A549 (cell line): ENCODE measurements at regions not wholly inside any gene's neighbourhood (a gene's known extent, or its start where the extent isn't known, plus 50 kb on each side); places are given as distances from the start of the nearest gene placed in this dataset.

Source experiments
- ATAC-seq, 2 experiments: fragments of 200-7000 bp in 1 of 2; fragments of >200 bp in 1 of 2; cut with Nextera tagmentation in 1 of 2; cut with Tn5 transposase in 1 of 2; 3 replicates each; pipeline versions ENCODE4 v1.8.0 to v1.9.1; 2018 to 2020; ENCODE audit warnings: mild to moderate bottlenecking in 1 of 2, moderate library complexity in 1 of 2
- CTCF ChIA-PET: fragments of 300-600 bp; sonication (Branson Sonifier 250); formaldehyde crosslinking; extraction: SDS; loops from one replicate; lab custom pipeline; 2021; ENCODE audit warnings: antibody characterized with exemption, inconsistent platforms; lab: Yijun Ruan, JAX
- POLR2A ChIA-PET: fragments of 350-600 bp; formaldehyde crosslinking; extraction: SDS; loops from one replicate; lab custom pipeline; 2021; ENCODE audit warnings: antibody characterized with exemption, inconsistent platforms; lab: Yijun Ruan, JAX
- DNase-seq, 2 experiments: peaks; one replicate each; pipeline versions ENCODE4 v3.0.0 to v3.0.0-alpha.2; 2011 to 2016; ENCODE audit warnings: low read depth in 1 of 2, low spot score in 1 of 2
- FAIRE-seq: peaks from 2 replicates; lab custom pipeline; 2011; peaks lifted over from hg19 to GRCh38; lab: Jason Lieb, UNC
- H3K27ac ChIP-seq, 2 experiments: fragments of >200 bp; sonication (Bioruptor Twin); formaldehyde crosslinking; 3 replicates each; pipeline ENCODE4 v1.5.1; 2016 to 2017
- H3K4me1 ChIP-seq: fragments of >200 bp; sonication (Bioruptor Twin); formaldehyde crosslinking; 3 replicates; pipeline ENCODE4 v1.6.1; 2016
- H3K4me2 ChIP-seq: fragments of >200 bp; sonication (Bioruptor Twin); formaldehyde crosslinking; 3 replicates; pipeline ENCODE4 v1.6.1; 2016
- H3K4me3 ChIP-seq: fragments of >200 bp; sonication (Bioruptor Twin); formaldehyde crosslinking; 3 replicates; pipeline ENCODE4 v1.5.1; 2016
- H3K9me3 ChIP-seq: fragments of >200 bp; sonication (Bioruptor Twin); formaldehyde crosslinking; 3 replicates; pipeline ENCODE4 v1.6.1; 2016
- GATA3 ChIP-seq: IDR thresholded peaks from 2 replicates; pipeline ENCODE4 v1.6.1; 2012; ENCODE audit warnings: borderline replicate concordance
- JUNB ChIP-seq: fragments of >200 bp; sonication (Bioruptor Twin); formaldehyde crosslinking; IDR thresholded peaks from 2 replicates; pipeline ENCODE4 v1.6.1; 2016
- KDM5A ChIP-seq: fragments of 200-600 bp; sonication (generic); IDR thresholded peaks from 2 replicates; pipeline ENCODE4 v1.6.1; 2016; ENCODE audit warnings: antibody characterized with exemption, mild to moderate bottlenecking
- MAFK ChIP-seq: fragments of 450-650 bp; IDR thresholded peaks from 2 replicates; pipeline ENCODE4 v1.6.1; 2014; ENCODE audit not compliant: partially characterized antibody
- MAZ ChIP-seq: fragments of 150-350 bp; IDR thresholded peaks from 2 replicates; pipeline ENCODE4 v1.6.1; 2014; ENCODE audit warnings: antibody characterized with exemption, low read depth, low read length, borderline replicate concordance
- MYC ChIP-seq: IDR thresholded peaks from 2 replicates; pipeline ENCODE4 v1.6.1; 2012; ENCODE audit warnings: mild to moderate bottlenecking, inconsistent platforms, low read length, improper control_type of control experiment, borderline replicate concordance
- NFE2L2 ChIP-seq: fragments of 150-350 bp; conservative IDR thresholded peaks from 2 replicates; pipeline ENCODE4 v1.6.1; 2014; ENCODE audit warnings: low read length
- RARB ChIP-seq: fragments of 250-450 bp; sonication (Bioruptor Pico); IDR thresholded peaks from 2 replicates; pipeline ENCODE4 v1.8.0; 2021; ENCODE audit warnings: mild to moderate bottlenecking, moderate library complexity
- RNF2 ChIP-seq: fragments of 200-600 bp; sonication (generic); IDR thresholded peaks from 2 replicates; pipeline ENCODE4 v1.6.1; 2016; ENCODE audit warnings: low read depth, mild to moderate bottlenecking, antibody characterized with exemption, moderate library complexity, borderline replicate concordance
- SMC3 ChIP-seq: fragments of >200 bp; sonication (Bioruptor Twin); formaldehyde crosslinking; IDR thresholded peaks from 3 replicates; pipeline ENCODE4 v1.6.1; 2018; ENCODE audit warnings: inconsistent platforms
- ZFP36 ChIP-seq: fragments of 450-650 bp; IDR thresholded peaks from 2 replicates; pipeline ENCODE4 v1.6.1; 2014; ENCODE audit warnings: borderline replicate concordance; ENCODE audit not compliant: partially characterized antibody
- WGBS: methylation state at CpG from one replicate; pipeline ENCODE4 v1.1.6; 2017; ENCODE audit errors: missing lambda C conversion rate; 5-methylcytosine and 5-hydroxymethylcytosine counted together
- TF ChIP-seq, protein P1 (sequence below): fragments of >200 bp; sonication (Bioruptor Twin); formaldehyde crosslinking; IDR thresholded peaks from 3 replicates; pipeline ENCODE4 v1.5.1; 2016
- TF ChIP-seq, protein P2 (sequence below): IDR thresholded peaks from 2 replicates; pipeline ENCODE4 v1.6.1; 2012
- TF ChIP-seq, protein P3 (sequence below): fragments of 450-650 bp; IDR thresholded peaks from 2 replicates; pipeline ENCODE4 v1.6.1; 2014; ENCODE audit warnings: antibody characterized with exemption
- TF ChIP-seq, protein P4 (sequence below): fragments of 150-350 bp; IDR thresholded peaks from 2 replicates; pipeline ENCODE4 v1.6.1; 2014; ENCODE audit warnings: low read depth, mild to moderate bottlenecking, low read length
- TF ChIP-seq, protein P5 (sequence below): fragments of 250-450 bp; sonication (Bioruptor Pico); IDR thresholded peaks from 2 replicates; pipeline ENCODE4 v1.5.0; 2021; ENCODE audit warnings: mild to moderate bottlenecking, moderate library complexity, borderline replicate concordance
- TF ChIP-seq, protein P6 (sequence below): fragments of 200-600 bp; sonication (generic); IDR thresholded peaks from 2 replicates; pipeline ENCODE4 v1.6.1; 2016; ENCODE audit warnings: antibody characterized with exemption, mild to moderate bottlenecking, moderate library complexity

DNA sequence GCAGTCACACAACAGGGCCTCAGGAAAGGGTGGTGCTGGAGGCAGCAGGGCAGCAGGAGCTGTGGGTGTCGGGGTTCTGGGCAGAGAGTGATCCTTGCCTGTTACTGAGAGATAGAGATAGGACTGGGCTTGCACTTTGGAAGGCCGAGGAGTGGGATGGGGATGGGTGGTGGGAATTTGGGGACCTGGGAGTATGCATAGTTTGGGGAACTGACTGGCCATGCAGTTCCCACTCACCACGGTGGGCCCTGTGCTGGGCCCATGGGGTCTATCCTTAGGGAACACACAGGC, 192.5 kb upstream of the LINGO1 start:
- no peak for ATAC-seq
- H3K9me3 ChIP-seq, result no peaks in the 10 kb centered on the region
- ChIA-PET CTCF (interaction anchor here (0.8 to 10.7 kb wide), 5 partner anchors 10 to 801 kb away, joined by 3 to 271 read pairs (median 4); partner anchors contain the start of gene LINGO1), POLR2A (no interaction called here)
- WGBS, result 49% methylated on average over 3 of the region's 3 CpGs
- TF ChIP-seq MYC (no peak), ZFP36 (no peak), RNF2 (no peak), KDM5A (no peak), NFE2L2 (no peak), JUNB (no peak), SMC3 (no peak)
- TF ChIP-seq, protein P1, sequence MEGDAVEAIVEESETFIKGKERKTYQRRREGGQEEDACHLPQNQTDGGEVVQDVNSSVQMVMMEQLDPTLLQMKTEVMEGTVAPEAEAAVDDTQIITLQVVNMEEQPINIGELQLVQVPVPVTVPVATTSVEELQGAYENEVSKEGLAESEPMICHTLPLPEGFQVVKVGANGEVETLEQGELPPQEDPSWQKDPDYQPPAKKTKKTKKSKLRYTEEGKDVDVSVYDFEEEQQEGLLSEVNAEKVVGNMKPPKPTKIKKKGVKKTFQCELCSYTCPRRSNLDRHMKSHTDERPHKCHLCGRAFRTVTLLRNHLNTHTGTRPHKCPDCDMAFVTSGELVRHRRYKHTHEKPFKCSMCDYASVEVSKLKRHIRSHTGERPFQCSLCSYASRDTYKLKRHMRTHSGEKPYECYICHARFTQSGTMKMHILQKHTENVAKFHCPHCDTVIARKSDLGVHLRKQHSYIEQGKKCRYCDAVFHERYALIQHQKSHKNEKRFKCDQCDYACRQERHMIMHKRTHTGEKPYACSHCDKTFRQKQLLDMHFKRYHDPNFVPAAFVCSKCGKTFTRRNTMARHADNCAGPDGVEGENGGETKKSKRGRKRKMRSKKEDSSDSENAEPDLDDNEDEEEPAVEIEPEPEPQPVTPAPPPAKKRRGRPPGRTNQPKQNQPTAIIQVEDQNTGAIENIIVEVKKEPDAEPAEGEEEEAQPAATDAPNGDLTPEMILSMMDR, result no peak
- TF ChIP-seq, protein P2, sequence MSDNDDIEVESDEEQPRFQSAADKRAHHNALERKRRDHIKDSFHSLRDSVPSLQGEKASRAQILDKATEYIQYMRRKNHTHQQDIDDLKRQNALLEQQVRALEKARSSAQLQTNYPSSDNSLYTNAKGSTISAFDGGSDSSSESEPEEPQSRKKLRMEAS, result no peak
- TF ChIP-seq, protein P3, sequence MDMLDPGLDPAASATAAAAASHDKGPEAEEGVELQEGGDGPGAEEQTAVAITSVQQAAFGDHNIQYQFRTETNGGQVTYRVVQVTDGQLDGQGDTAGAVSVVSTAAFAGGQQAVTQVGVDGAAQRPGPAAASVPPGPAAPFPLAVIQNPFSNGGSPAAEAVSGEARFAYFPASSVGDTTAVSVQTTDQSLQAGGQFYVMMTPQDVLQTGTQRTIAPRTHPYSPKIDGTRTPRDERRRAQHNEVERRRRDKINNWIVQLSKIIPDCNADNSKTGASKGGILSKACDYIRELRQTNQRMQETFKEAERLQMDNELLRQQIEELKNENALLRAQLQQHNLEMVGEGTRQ, result no peak
- TF ChIP-seq, protein P4, sequence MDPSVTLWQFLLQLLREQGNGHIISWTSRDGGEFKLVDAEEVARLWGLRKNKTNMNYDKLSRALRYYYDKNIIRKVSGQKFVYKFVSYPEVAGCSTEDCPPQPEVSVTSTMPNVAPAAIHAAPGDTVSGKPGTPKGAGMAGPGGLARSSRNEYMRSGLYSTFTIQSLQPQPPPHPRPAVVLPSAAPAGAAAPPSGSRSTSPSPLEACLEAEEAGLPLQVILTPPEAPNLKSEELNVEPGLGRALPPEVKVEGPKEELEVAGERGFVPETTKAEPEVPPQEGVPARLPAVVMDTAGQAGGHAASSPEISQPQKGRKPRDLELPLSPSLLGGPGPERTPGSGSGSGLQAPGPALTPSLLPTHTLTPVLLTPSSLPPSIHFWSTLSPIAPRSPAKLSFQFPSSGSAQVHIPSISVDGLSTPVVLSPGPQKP, result no peak
- TF ChIP-seq, all 56 proteins: peak for 0
- DNase-seq, result no peak
- no peak overlapping the region for H3K4me2 ChIP-seq
- peaks cover 5% of the 10 kb centered on the region; the same call in 1 of the 3 replicates for H3K4me1 ChIP-seq
- H3K4me3 ChIP-seq, result no peak overlapping the region
- no peak overlapping the region for H3K27ac ChIP-seq
- FAIRE-seq, result no peak

DNA sequence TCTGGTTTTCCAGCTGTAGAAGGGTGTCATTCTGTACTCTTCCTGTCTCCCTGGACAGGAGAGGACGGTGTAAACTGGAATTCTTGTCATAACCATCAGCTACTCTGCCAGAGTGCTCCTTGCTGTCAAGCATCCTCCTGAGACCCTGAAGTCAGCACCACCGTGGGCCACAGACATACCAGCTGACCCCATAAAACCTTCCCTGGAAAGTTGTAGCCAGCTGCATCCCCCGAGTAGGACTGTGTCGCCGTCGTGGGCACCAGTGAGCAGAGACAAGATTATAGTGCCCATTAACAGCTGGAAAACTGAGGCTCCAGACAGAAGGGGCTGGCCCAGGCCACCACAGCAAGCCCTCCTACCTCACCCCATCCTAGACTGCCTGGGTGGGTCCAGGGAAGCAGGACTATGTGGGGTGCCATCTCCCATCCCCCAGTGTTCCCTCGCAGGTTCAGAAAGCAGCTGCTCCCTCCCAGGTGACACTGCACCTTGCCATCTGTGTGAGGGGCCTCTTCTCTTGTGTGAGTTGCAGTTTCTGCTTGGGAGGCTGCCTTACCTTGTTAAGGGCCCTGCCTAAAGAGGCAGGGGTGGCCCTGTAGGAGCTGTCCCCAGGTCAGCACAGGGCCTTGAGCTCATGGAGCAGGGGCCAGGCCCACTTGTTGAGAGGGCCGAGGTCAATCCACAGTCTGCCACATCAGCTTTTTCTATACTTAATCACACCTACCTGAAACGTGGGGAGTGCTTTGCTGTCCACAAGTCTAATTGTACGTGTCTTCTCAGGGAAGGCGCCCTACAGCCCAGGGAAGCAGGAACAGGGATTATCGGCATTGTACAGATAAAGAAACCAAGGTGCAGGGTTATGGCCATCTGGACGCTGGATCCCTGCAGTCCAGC, 191.9 kb upstream of the LINGO1 start:
- peaks cover 8% of the 10 kb centered on the region; the same call in 1 of the 3 replicates for H3K4me1 ChIP-seq
- no peaks in the 10 kb centered on the region for H3K9me3 ChIP-seq
- TF ChIP-seq, protein P5, sequence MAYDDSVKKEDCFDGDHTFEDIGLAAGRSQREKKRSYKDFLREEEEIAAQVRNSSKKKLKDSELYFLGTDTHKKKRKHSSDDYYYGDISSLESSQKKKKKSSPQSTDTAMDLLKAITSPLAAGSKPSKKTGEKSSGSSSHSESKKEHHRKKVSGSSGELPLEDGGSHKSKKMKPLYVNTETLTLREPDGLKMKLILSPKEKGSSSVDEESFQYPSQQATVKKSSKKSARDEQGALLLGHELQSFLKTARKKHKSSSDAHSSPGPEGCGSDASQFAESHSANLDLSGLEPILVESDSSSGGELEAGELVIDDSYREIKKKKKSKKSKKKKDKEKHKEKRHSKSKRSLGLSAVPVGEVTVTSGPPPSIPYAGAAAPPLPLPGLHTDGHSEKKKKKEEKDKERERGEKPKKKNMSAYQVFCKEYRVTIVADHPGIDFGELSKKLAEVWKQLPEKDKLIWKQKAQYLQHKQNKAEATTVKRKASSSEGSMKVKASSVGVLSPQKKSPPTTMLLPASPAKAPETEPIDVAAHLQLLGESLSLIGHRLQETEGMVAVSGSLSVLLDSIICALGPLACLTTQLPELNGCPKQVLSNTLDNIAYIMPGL (CRISPR knock-in tag), result no peak
- TF ChIP-seq MAFK, result peak; percentile 40
- no peak for DNase-seq
- 54% methylated on average over 13 of the region's 13 CpGs for WGBS
- H3K27ac ChIP-seq, result no peak overlapping the region
- no peak overlapping the region for H3K4me2 ChIP-seq
- ATAC-seq, result no peak
- H3K4me3 ChIP-seq, result no peak overlapping the region
- FAIRE-seq, result no peak
- ChIA-PET POLR2A (no interaction called here), CTCF (interaction anchor here (0.7 to 10.7 kb wide), 10 partner anchors 10 to 801 kb away, joined by 3 to 271 read pairs (median 3); partner anchors contain the start of gene LINGO1)

DNA sequence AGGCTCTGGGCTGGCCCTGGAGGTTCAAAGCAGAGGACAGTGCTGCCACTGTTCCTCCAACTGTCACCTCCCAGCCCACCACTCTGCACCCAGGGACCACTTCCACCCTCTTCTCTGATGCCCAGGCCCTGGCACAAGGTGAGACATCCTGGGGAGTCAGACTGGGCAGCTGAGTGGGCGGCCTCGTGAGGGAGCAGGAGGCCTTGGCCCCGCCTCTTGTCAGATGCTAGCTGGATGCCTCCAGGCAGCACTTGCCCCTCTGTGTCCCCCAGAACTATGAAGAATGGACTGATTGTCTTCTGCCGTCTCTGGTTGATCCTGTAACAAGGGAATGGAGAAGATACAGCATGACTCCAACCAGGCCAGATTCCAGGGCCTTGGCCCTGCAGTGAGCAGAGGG, 191.0 kb upstream of the LINGO1 start:
- Histone ChIP-seq H3K27ac (no peak overlapping the region), H3K9me3 (no peaks in the 10 kb centered on the region), H3K4me3 (no peak overlapping the region), H3K4me2 (no peak overlapping the region), H3K4me1 (peaks cover 8% of the 10 kb centered on the region; the same call in 1 of the 3 replicates)
- FAIRE-seq (no peak), DNase-seq (no peak), ATAC-seq (no peak)
- CTCF ChIA-PET, result interaction anchor here (0.7 to 10.7 kb wide), 6 partner anchors 9 to 187 kb away, joined by 3 to 271 read pairs (median 19); partner anchors contain the start of gene LINGO1
- POLR2A ChIA-PET, result no interaction called here
- WGBS, result 64% methylated on average over 4 of the region's 4 CpGs
- TF ChIP-seq MAZ, result no peak
- TF ChIP-seq, protein P1, result no peak
- no peak for TF ChIP-seq GATA3
- TF ChIP-seq RARB, result no peak
- TF ChIP-seq, protein P6, sequence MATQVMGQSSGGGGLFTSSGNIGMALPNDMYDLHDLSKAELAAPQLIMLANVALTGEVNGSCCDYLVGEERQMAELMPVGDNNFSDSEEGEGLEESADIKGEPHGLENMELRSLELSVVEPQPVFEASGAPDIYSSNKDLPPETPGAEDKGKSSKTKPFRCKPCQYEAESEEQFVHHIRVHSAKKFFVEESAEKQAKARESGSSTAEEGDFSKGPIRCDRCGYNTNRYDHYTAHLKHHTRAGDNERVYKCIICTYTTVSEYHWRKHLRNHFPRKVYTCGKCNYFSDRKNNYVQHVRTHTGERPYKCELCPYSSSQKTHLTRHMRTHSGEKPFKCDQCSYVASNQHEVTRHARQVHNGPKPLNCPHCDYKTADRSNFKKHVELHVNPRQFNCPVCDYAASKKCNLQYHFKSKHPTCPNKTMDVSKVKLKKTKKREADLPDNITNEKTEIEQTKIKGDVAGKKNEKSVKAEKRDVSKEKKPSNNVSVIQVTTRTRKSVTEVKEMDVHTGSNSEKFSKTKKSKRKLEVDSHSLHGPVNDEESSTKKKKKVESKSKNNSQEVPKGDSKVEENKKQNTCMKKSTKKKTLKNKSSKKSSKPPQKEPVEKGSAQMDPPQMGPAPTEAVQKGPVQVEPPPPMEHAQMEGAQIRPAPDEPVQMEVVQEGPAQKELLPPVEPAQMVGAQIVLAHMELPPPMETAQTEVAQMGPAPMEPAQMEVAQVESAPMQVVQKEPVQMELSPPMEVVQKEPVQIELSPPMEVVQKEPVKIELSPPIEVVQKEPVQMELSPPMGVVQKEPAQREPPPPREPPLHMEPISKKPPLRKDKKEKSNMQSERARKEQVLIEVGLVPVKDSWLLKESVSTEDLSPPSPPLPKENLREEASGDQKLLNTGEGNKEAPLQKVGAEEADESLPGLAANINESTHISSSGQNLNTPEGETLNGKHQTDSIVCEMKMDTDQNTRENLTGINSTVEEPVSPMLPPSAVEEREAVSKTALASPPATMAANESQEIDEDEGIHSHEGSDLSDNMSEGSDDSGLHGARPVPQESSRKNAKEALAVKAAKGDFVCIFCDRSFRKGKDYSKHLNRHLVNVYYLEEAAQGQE, result no peak
- TF ChIP-seq, protein P3, result no peak
